WTC11 (cell line): ENCODE measurements at regions not wholly inside any gene's neighbourhood (a gene's known extent, or its start where the extent isn't known, plus 50 kb on each side); places are given as distances from the start of the nearest gene placed in this dataset.

Experiments
- ATAC-seq: fragments of 200-7000 bp; cut with Tn5 transposase; 2 replicates; pipeline ENCODE4 v1.10.0; 2021; ENCODE audit warnings: mild to moderate bottlenecking, moderate library complexity
- CTCF ChIA-PET: fragments of 300-600 bp; sonication (Branson Sonifier 250); formaldehyde crosslinking; loops from one replicate; lab custom pipeline; 2021; ENCODE audit warnings: antibody characterized with exemption; lab: Charles Lee
- POLR2A ChIA-PET: fragments of 350-600 bp; sonication (Branson Sonifier 250); formaldehyde crosslinking; loops from one replicate; lab custom pipeline; 2021; ENCODE audit warnings: antibody characterized with exemption; lab: Charles Lee
- DNase-seq: peaks from one replicate; pipeline ENCODE4 v3.0.0; 2021; ENCODE audit warnings: low spot score
- H3K27ac Mint-ChIP-seq: 2 replicates; pipeline ENCODE4 v1.8.0; 2021; ENCODE audit warnings: mixed read lengths
- H3K27me3 Mint-ChIP-seq: 2 replicates; pipeline ENCODE4 v1.8.0; 2021; ENCODE audit warnings: low read depth, mild to moderate bottlenecking, moderate library complexity, mixed read lengths
- H3K36me3 Mint-ChIP-seq: 2 replicates; pipeline ENCODE4 v1.8.0; 2021; ENCODE audit warnings: mixed read lengths
- H3K4me1 Mint-ChIP-seq: 2 replicates; pipeline ENCODE4 v1.8.0; 2022; ENCODE audit warnings: mixed read lengths
- H3K4me3 Mint-ChIP-seq: 2 replicates; pipeline ENCODE4 v1.8.0; 2021; ENCODE audit warnings: mild to moderate bottlenecking, moderate library complexity, mixed read lengths
- H3K9me3 Mint-ChIP-seq: 2 replicates; pipeline ENCODE4 v1.8.0; 2021; ENCODE audit warnings: mixed read lengths
- ESRRA ChIP-seq: sonication (generic); formaldehyde crosslinking; IDR thresholded peaks from 2 replicates; pipeline ENCODE4 v1.8.1; 2022; ENCODE audit warnings: mild to moderate bottlenecking, missing genetic modification reagents, borderline replicate concordance
- ETV6 ChIP-seq: sonication (generic); formaldehyde crosslinking; IDR thresholded peaks from 2 replicates; pipeline ENCODE4 v1.8.1; 2022; ENCODE audit warnings: mild to moderate bottlenecking, missing genetic modification reagents
- GABPB1 ChIP-seq: sonication (generic); formaldehyde crosslinking; IDR thresholded peaks from 2 replicates; pipeline ENCODE4 v1.8.1; 2023; ENCODE audit warnings: mild to moderate bottlenecking, missing genetic modification reagents
- GTF2I ChIP-seq: fragments of 250-450 bp; sonication (Bioruptor Pico); conservative IDR thresholded peaks from 2 replicates; pipeline ENCODE4 v1.4.0; 2021; ENCODE audit warnings: mild to moderate bottlenecking
- JUN ChIP-seq: sonication (generic); formaldehyde crosslinking; IDR thresholded peaks from 2 replicates; pipeline ENCODE4 v1.8.0; 2023; ENCODE audit warnings: mild to moderate bottlenecking, missing genetic modification reagents
- MXD4 ChIP-seq: fragments of 250-450 bp; sonication (Bioruptor Pico); IDR thresholded peaks from 2 replicates; pipeline ENCODE4 v1.8.0; 2021; ENCODE audit warnings: mild to moderate bottlenecking, moderate library complexity, borderline replicate concordance
- MYBL2 ChIP-seq: sonication (generic); formaldehyde crosslinking; IDR thresholded peaks from 2 replicates; pipeline ENCODE4 v1.8.1; 2023; ENCODE audit warnings: mild to moderate bottlenecking, moderate library complexity, missing genetic modification reagents
- SMAD4 ChIP-seq: sonication (generic); formaldehyde crosslinking; IDR thresholded peaks from 2 replicates; pipeline ENCODE4 v1.8.0; 2022; ENCODE audit warnings: mild to moderate bottlenecking, missing genetic modification reagents
- TEAD1 ChIP-seq: sonication (generic); formaldehyde crosslinking; IDR thresholded peaks from 2 replicates; pipeline ENCODE4 v1.8.0; 2022; ENCODE audit warnings: mild to moderate bottlenecking, missing genetic modification reagents
- ZBTB43 ChIP-seq: sonication (generic); formaldehyde crosslinking; IDR thresholded peaks from 2 replicates; pipeline ENCODE4 v1.8.1; 2023; ENCODE audit warnings: mild to moderate bottlenecking, missing genetic modification reagents
- ZNF121 ChIP-seq: sonication (generic); formaldehyde crosslinking; IDR thresholded peaks from 2 replicates; pipeline ENCODE4 v1.8.0; 2023; ENCODE audit warnings: missing genetic modification reagents
- ZNF263 ChIP-seq: sonication (generic); formaldehyde crosslinking; IDR thresholded peaks from 2 replicates; pipeline ENCODE4 v1.8.1; 2022; ENCODE audit warnings: low read depth, mild to moderate bottlenecking, moderate library complexity, missing genetic modification reagents
- ZNF425 ChIP-seq: fragments of 250-450 bp; sonication (Bioruptor Pico); conservative IDR thresholded peaks from 2 replicates; pipeline ENCODE4 v1.9.0; 2021; ENCODE audit warnings: mild to moderate bottlenecking
- ZNF512 ChIP-seq: sonication (generic); formaldehyde crosslinking; IDR thresholded peaks from 2 replicates; pipeline ENCODE4 v1.8.1; 2022; ENCODE audit warnings: missing genetic modification reagents, borderline replicate concordance
- TF ChIP-seq, protein P1 (sequence below): sonication (generic); formaldehyde crosslinking; IDR thresholded peaks from 2 replicates; pipeline ENCODE4 v1.8.1; 2023; ENCODE audit warnings: mild to moderate bottlenecking, missing genetic modification reagents
- TF ChIP-seq, protein P2 (sequence below): sonication (generic); formaldehyde crosslinking; IDR thresholded peaks from 2 replicates; pipeline ENCODE4 v1.8.1; 2023; ENCODE audit warnings: mild to moderate bottlenecking, moderate library complexity, missing genetic modification reagents

DNA sequence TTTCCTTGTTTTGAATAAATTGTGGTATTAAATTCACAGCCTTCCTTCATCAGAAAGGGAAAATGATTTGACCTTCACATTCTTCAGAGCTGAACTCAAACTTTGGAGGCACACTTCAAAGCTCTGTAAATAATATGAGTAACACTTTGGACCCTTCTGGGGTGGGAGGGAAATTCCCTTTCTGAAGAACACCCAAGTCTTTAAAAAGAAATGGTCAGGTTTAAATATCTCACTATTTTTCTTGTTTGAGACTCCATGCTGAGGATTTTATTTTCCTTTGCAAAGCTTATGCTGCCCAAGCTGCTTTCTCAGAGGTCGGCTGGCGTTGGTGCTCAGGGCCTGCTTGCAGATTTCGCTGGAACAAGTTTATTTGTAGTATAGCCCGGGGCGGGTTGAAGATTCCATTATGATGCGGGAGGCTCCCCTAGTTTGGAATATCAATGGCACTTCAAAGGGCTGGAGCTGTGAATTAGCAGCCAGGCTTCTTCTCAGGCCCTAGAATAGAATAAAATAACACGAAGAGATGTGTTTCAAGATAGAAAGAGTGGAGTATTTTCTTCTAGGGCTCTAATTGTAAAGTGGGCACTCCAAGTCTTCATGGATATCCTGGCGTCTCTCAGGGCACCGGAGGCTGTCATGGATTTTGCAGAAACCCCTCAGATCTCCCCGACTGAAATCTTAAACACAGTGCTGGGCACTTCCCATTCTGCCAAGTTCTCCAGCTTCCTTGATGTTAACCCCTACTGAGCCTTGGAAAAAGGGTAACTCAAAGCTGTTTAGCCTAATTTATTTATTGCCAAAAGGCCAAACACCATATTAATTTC lies 315.6 kb downstream of the GPAT3 start (continued):
- TF ChIP-seq, protein P1, sequence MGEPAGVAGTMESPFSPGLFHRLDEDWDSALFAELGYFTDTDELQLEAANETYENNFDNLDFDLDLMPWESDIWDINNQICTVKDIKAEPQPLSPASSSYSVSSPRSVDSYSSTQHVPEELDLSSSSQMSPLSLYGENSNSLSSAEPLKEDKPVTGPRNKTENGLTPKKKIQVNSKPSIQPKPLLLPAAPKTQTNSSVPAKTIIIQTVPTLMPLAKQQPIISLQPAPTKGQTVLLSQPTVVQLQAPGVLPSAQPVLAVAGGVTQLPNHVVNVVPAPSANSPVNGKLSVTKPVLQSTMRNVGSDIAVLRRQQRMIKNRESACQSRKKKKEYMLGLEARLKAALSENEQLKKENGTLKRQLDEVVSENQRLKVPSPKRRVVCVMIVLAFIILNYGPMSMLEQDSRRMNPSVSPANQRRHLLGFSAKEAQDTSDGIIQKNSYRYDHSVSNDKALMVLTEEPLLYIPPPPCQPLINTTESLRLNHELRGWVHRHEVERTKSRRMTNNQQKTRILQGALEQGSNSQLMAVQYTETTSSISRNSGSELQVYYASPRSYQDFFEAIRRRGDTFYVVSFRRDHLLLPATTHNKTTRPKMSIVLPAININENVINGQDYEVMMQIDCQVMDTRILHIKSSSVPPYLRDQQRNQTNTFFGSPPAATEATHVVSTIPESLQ (CRISPR knock-in tag): no peak
- TF ChIP-seq ETV6 (CRISPR knock-in tag) (no peak), MXD4 (CRISPR knock-in tag) (no peak), JUN (CRISPR knock-in tag) (no peak), GABPB1 (CRISPR knock-in tag) (no peak)

- no peak overlapping the region for H3K4me3 Mint-ChIP-seq
- H3K27ac Mint-ChIP-seq: peak overlapping the region; percentile 96
- H3K27me3 Mint-ChIP-seq: no peaks in the 10 kb centered on the region
- peak; percentile 42; the same call in 1 of the 2 replicates for TF ChIP-seq ESRRA (CRISPR knock-in tag)
- TF ChIP-seq ZNF425 (CRISPR knock-in tag): 0 out of 2 replicates have a peak, but pooled peaks have one; percentile 58
- no peak for TF ChIP-seq ZNF263 (CRISPR knock-in tag)
- TF ChIP-seq, protein P2, sequence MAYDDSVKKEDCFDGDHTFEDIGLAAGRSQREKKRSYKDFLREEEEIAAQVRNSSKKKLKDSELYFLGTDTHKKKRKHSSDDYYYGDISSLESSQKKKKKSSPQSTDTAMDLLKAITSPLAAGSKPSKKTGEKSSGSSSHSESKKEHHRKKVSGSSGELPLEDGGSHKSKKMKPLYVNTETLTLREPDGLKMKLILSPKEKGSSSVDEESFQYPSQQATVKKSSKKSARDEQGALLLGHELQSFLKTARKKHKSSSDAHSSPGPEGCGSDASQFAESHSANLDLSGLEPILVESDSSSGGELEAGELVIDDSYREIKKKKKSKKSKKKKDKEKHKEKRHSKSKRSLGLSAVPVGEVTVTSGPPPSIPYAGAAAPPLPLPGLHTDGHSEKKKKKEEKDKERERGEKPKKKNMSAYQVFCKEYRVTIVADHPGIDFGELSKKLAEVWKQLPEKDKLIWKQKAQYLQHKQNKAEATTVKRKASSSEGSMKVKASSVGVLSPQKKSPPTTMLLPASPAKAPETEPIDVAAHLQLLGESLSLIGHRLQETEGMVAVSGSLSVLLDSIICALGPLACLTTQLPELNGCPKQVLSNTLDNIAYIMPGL (CRISPR knock-in tag): no peak
- TF ChIP-seq ZNF121 (CRISPR knock-in tag): no peak
- no peak for TF ChIP-seq SMAD4 (CRISPR knock-in tag)
- no peak; the same call in 1 of the 2 replicates for TF ChIP-seq GTF2I (CRISPR knock-in tag)
- TF ChIP-seq ZNF512 (CRISPR knock-in tag): no peak
- POLR2A ChIA-PET: no interaction called here
- DNase-seq: no peak
- CTCF ChIA-PET: interaction anchor here (1.5 kb wide), 1 partner anchor 388 kb away, joined by 4 read pairs; no protein-coding TSS in a partner anchor
- H3K9me3 Mint-ChIP-seq: no peaks in the 10 kb centered on the region
- ATAC-seq: peak; percentile 4; the same call in 1 of the 2 replicates
- no peaks in the 10 kb centered on the region for H3K36me3 Mint-ChIP-seq
- H3K4me1 Mint-ChIP-seq: peaks cover 69% of the 10 kb centered on the region
These were observed 314.5 kb downstream of the GPAT3 start for GRCh38 chr4:83850435-83850834.

DNA sequence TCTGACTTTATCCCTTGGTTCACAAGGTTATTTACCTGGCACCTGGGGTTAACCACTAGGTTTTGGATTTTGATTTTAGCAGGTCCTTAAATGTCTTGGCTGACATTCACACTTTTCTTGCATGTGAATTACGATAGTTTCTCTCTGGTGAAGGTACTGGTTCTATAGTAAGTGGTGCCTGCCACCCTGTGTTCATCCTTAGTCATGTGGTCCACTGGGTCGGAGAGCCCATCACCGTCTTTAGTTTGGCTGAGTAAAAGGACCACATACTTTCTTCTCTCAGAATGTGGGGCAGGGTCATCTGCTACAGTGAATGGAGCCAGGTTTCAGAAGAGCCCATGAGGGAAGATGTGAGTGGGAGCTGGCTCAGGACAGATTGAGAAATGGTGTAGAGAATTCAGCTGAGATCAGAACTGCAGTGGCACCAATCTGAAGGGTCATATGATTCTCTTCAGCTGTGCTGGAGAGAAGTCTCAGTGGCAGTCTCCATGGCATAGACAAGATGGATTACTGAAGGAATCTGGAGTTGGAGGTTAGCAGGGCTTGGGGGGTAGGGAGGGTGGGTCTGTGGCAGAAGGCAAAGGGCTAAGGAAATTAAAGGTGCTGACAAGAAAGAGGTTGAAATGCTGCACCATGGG lies 310.4 kb downstream of the GPAT3 start:
- TF ChIP-seq MYBL2 (CRISPR knock-in tag) (no peak), ZNF512 (CRISPR knock-in tag) (no peak), TEAD1 (CRISPR knock-in tag) (no peak), ZBTB43 (CRISPR knock-in tag) (no peak)
- ChIA-PET POLR2A (no interaction called here), CTCF (interaction anchor here (0.6 kb wide), 1 partner anchor 315 kb away, joined by 5 read pairs; no protein-coding TSS in a partner anchor)
- Mint-ChIP-seq H3K4me1 (peaks cover 30% of the 10 kb centered on the region), H3K36me3 (no peaks in the 10 kb centered on the region), H3K27ac (no peak overlapping the region), H3K27me3 (no peaks in the 10 kb centered on the region), H3K4me3 (no peak overlapping the region), H3K9me3 (no peaks in the 10 kb centered on the region)
- DNase-seq (no peak), ATAC-seq (peak; percentile 35; the same call in 1 of the 2 replicates)
